ENCODE measurements at regions not wholly inside any gene's neighbourhood (a gene's known extent, or its start where the extent isn't known, plus 50 kb on each side); places are given as distances from the start of the nearest gene placed in this dataset.

DNA sequence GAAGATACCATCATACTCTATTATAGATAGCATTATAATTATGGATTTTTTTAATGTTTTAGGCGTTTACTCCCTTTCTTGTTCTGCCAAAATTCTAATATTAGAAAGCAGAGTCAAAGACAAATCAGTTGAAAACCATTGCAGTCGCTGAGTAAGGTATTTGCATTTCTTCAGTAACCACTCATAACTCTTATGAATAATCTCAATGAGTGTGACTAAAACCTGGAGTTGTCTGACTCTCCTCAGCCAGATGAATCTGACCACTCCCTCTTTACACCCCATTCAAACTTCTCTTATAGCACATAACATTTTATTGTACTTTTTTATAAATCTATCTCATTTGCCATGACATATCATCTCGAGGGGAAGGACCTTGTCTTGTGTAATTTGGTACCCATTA, 1006.5 kb downstream of the DIAPH3 start:
- no peak for TF ChIP-seq CTCF (conservative IDR thresholded peaks at IDR 0.05 in 1 of 2, IDR thresholded peaks at IDR 0.05 in 1 of 2; ENCODE audit: extremely low read depth in 1 of 2, insufficient read depth in 1 of 2, low read depth in 1 of 2, low read length in 2 of 2)
- TF ChIP-seq EZH2 (IDR thresholded peaks at IDR 0.05; ENCODE audit: borderline replicate concordance, low read length) = no peak

All from mammary epithelial cell (primary cell).